ENCODE measurements at regions not wholly inside any gene's neighbourhood (a gene's known extent, or its start where the extent isn't known, plus 50 kb on each side); places are given as distances from the start of the nearest gene placed in this dataset.

DNA sequence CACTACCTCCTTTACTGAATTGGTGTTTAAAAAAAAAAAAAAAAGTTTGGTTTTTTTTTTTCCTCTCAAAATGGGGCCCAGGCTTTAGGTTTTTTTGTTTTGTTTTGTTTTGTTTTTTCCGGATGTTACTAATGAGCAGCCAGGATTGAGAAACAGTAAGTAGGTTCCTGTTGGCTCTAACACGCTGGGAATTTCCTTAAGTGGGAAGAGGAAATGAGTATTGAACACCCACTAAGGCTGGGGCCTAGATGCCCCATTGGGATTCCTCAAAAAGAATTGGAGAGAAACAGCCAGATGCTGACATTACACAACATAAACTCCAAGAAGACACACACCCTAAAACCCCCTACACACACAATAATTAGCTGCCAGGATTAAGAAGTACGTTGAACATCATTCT is 102.2 kb upstream of the NANOS1 start:
- TF ChIP-seq, protein P1, sequence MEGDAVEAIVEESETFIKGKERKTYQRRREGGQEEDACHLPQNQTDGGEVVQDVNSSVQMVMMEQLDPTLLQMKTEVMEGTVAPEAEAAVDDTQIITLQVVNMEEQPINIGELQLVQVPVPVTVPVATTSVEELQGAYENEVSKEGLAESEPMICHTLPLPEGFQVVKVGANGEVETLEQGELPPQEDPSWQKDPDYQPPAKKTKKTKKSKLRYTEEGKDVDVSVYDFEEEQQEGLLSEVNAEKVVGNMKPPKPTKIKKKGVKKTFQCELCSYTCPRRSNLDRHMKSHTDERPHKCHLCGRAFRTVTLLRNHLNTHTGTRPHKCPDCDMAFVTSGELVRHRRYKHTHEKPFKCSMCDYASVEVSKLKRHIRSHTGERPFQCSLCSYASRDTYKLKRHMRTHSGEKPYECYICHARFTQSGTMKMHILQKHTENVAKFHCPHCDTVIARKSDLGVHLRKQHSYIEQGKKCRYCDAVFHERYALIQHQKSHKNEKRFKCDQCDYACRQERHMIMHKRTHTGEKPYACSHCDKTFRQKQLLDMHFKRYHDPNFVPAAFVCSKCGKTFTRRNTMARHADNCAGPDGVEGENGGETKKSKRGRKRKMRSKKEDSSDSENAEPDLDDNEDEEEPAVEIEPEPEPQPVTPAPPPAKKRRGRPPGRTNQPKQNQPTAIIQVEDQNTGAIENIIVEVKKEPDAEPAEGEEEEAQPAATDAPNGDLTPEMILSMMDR (IDR thresholded peaks at IDR 0.05), result no peak
- TF ChIP-seq POLR2A (IDR thresholded peaks at IDR 0.05), result no peak
- TF ChIP-seq EP300 (IDR thresholded peaks at IDR 0.05), result no peak
- TF ChIP-seq POLR2AphosphoS5 (IDR thresholded peaks at IDR 0.05), result no peak
